Adrenal gland (tissue), 9 donors: ENCODE measurements at regions not wholly inside any gene's neighbourhood (a gene's known extent, or its start where the extent isn't known, plus 50 kb on each side); places are given as distances from the start of the nearest gene placed in this dataset.

ENCODE experiments used
- DNase-seq, 7 donors: peaks; one replicate each; pipeline ENCODE4 v3.0.0-alpha.2; 2019 to 2020
- H3K27ac ChIP-seq, 5 donors: fragments of 200-600 bp; sonication (generic) in 4 of 5; 1 replicate in 3 of 5; 2 replicates in 2 of 5; pipeline versions ENCODE4 v1.5.1 to v1.8.0; 2016 to 2020; ENCODE audit warnings: mild to moderate bottlenecking in 1 of 5
- H3K27me3 ChIP-seq: fragments of 200-600 bp; 2 replicates; pipeline ENCODE4 v1.8.0; 2021
- H3K36me3 ChIP-seq, 2 donors: fragments of 200-600 bp; replicated peaks in 1 of 2; 1 replicate in 1 of 2; 2 replicates in 1 of 2; pipeline versions ENCODE4 v1.5.1 to v1.8.0; 2018 to 2022
- H3K4me1 ChIP-seq, 2 donors: fragments of 200-600 bp; replicated peaks in 1 of 2; 1 replicate in 1 of 2; 2 replicates in 1 of 2; pipeline versions ENCODE4 v1.5.1 to v1.8.0; 2018 to 2021
- H3K4me3 ChIP-seq, 4 donors: fragments of 200-600 bp; sonication (generic) in 3 of 4; one replicate each; pipeline ENCODE4 v1.5.1; 2016 to 2018
- H3K9me3 ChIP-seq, 3 donors: fragments of 200-600 bp; sonication (generic) in 1 of 3; replicated peaks in 1 of 3; 1 replicate in 2 of 3; 2 replicates in 1 of 3; pipeline versions ENCODE4 v1.5.1 to v1.8.0; 2016 to 2021
- POLR2A ChIP-seq, 2 donors: fragments of 450-650 bp; IDR thresholded peaks; one replicate each; pipeline ENCODE4 v1.6.1; 2017; ENCODE audit warnings: antibody characterized with exemption in 2 of 2, mild to moderate bottlenecking in 2 of 2, moderate library complexity in 1 of 2
- WGBS, 4 donors: extraction: QIAGEN DNeasy Blood & Tissue Kit in 2 of 4; methylation state at CpG; one replicate each; pipeline versions ENCODE4 v1.1.5 to v1.1.7; 2013 to 2017; 5-methylcytosine and 5-hydroxymethylcytosine counted together
- intact Hi-C, 2 donors: fragments of 100-400 bp; cut with DNase I; formaldehyde crosslinking; loops; one replicate each; pipeline versions ENCODE4 v1.14.1 to v1.15.0; 2022 to 2023
- TF ChIP-seq, protein P1 (sequence below), 6 experiments: fragments of 450-650 bp in 4 of 6; fragments of 200-600 bp in 2 of 6; sonication (generic) in 1 of 6; IDR thresholded peaks; 1 replicate in 5 of 6; 2 replicates in 1 of 6; pipeline versions ENCODE4 v1.5.1 to v1.8.0; 2016 to 2021; ENCODE audit warnings: antibody characterized with exemption in 6 of 6, mild to moderate bottlenecking in 2 of 6, moderate library complexity in 1 of 6
- donor health status: healthy with polysubstance abuse.
- donor health status: Bipolar disorder and iron deficiency.
- donor health status: DM: yes; HTN: yes; CAD: no.
- donor health status: DM: no; HTN: no; CAD: no.
- donor health status: DM: no; HTN: no; CAD: no.

DNA sequence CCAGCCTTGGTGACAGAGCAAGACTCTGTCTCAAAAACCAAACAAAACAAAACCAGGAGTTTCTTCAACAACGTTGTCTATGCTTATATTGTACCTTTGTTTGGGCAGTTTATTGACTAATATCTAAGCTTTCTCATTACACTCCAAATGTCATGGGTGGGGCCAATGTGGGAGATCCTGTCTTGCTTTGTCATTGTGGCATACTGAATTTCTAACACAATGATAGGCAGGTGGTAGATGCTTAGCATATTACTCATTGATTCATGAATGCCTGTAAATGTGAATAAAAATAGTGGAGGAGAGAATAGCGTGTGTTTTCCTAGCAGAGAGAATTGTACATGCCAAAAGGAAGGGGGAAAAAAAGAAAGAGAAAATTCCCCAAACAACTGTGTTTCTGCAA lies 802.5 kb upstream of the EEF2KMT start:
- H3K36me3 ChIP-seq: no peaks in the 10 kb centered on the region
- TF ChIP-seq POLR2A (IDR thresholded peaks at IDR 0.05): no peak
- TF ChIP-seq, protein P1, sequence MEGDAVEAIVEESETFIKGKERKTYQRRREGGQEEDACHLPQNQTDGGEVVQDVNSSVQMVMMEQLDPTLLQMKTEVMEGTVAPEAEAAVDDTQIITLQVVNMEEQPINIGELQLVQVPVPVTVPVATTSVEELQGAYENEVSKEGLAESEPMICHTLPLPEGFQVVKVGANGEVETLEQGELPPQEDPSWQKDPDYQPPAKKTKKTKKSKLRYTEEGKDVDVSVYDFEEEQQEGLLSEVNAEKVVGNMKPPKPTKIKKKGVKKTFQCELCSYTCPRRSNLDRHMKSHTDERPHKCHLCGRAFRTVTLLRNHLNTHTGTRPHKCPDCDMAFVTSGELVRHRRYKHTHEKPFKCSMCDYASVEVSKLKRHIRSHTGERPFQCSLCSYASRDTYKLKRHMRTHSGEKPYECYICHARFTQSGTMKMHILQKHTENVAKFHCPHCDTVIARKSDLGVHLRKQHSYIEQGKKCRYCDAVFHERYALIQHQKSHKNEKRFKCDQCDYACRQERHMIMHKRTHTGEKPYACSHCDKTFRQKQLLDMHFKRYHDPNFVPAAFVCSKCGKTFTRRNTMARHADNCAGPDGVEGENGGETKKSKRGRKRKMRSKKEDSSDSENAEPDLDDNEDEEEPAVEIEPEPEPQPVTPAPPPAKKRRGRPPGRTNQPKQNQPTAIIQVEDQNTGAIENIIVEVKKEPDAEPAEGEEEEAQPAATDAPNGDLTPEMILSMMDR (IDR thresholded peaks at IDR 0.05): no peak
- no peak overlapping the region for H3K27ac ChIP-seq
- no peaks in the 10 kb centered on the region for H3K4me1 ChIP-seq
- intact Hi-C loops: no loop called here
- no peak for DNase-seq
- 51 to 77% (median 65%) methylated on average over 2 of the region's 2 CpGs for WGBS, 4 donors
- H3K27me3 ChIP-seq: no peaks in the 10 kb centered on the region
- H3K4me3 ChIP-seq: no peak overlapping the region
- no peaks in the 10 kb centered on the region for H3K9me3 ChIP-seq

DNA sequence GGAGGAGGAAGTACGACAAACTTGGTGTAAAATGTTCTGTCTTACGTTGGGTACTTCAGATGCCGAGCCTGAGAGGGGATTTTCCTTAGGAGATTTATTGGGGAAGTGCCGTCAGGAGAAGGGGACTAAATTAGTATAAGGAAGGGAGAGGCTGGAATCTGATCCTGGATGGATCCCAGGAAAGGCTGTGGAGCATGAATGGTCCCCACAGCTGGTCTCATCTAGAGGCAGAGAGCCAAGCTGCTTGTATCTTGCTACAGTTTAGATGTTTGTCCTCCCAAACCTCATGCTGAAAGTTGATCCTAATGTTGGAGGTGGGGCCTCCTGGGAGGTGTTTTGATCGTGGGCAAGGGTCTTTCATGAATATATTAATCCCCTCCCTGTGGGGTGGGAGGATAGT lies 798.4 kb upstream of the EEF2KMT start:
- Histone ChIP-seq H3K27ac (no peak overlapping the region), H3K36me3 (no peaks in the 10 kb centered on the region), H3K4me3 (no peak overlapping the region), H3K9me3 (no peaks in the 10 kb centered on the region), H3K27me3 (no peaks in the 10 kb centered on the region), H3K4me1 (no peaks in the 10 kb centered on the region)
- WGBS, 4 donors: 14 to 23% (median 16%) methylated on average over 5 of the region's 5 CpGs
- intact Hi-C loops: no loop called here
- no peak for TF ChIP-seq POLR2A (IDR thresholded peaks at IDR 0.05)
- TF ChIP-seq, protein P1 (IDR thresholded peaks at IDR 0.05): no peak
- no peak for DNase-seq

DNA sequence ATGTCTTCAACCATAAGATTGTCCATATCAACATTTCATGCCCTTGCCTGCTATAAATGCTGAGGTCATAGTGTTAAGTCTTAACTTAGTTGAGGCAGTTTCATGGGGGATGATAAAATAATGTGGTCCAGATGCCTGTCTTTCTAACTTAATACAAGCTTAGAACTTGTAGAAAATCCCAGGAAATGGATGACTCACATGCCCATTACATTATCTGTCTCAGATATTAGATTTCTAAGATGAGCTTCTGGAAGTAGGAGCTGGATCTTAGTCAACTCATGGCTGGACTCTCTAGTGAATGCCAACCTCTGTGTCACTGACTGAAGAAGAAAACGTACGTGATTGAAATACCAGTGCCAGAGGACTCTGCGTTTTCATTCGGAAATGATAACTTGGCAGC lies 797.5 kb upstream of the EEF2KMT start:
- Histone ChIP-seq H3K27ac (no peak overlapping the region), H3K27me3 (no peaks in the 10 kb centered on the region), H3K36me3 (no peaks in the 10 kb centered on the region), H3K4me1 (no peaks in the 10 kb centered on the region), H3K4me3 (no peak overlapping the region), H3K9me3 (no peaks in the 10 kb centered on the region)
- TF ChIP-seq POLR2A (IDR thresholded peaks at IDR 0.05): no peak
- TF ChIP-seq, protein P1 (IDR thresholded peaks at IDR 0.05): no peak
- no peak for DNase-seq
- 54 to 69% (median 67%) methylated on average over 4 of the region's 4 CpGs for WGBS, 4 donors
- intact Hi-C loops: no loop called here

DNA sequence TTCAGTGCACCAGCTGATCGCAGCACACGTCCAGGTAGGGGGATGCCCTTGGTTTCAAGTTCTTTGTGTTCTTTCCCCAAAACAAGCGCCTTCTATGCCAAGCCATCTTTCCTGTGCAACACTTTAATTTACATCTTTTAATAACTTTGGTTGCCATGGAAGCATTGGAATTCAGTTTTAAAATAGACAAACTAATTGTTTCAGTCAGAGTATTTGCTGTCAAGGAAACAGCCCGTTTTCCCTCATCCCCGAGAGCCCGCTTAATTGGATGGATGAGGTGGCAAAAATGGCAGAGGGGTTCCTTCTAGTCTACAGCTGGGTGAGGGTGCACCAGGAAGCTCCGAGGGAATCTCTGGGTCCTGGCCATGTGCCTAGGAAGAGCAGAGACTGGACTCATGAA lies 793.7 kb upstream of the EEF2KMT start:
- no peak overlapping the region for H3K4me3 ChIP-seq
- 68 to 76% (median 71%) methylated on average over 6 to 7 of the region's 7 CpGs for WGBS, 4 donors
- DNase-seq: no peak
- no peak overlapping the region for H3K27ac ChIP-seq
- TF ChIP-seq POLR2A (IDR thresholded peaks at IDR 0.05): no peak
- no peaks in the 10 kb centered on the region for H3K9me3 ChIP-seq
- H3K4me1 ChIP-seq: no peaks in the 10 kb centered on the region
- H3K27me3 ChIP-seq: no peaks in the 10 kb centered on the region
- H3K36me3 ChIP-seq: no peaks in the 10 kb centered on the region
- intact Hi-C loops: no loop called here

DNA sequence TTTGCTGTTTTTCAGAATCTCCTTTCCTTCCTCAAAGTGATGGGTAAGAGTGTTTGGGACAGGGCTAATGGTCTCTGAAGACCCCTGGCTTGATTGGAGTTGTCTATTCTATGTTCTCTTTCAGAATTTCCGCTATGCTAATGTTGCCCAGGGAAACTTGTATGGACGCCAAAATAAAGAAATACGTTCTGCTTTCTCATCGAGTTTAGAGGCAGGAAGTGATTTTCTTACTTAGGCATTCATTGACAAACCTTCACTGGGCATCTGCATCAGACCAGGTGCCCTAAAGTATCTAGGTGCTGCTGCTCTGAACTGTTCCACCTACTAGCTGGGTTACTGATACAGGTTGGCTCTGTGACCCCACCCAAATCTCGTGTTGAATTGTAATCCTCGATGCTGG lies 787.9 kb upstream of the EEF2KMT start:
- Histone ChIP-seq H3K36me3 (no peaks in the 10 kb centered on the region), H3K9me3 (no peaks in the 10 kb centered on the region), H3K4me1 (no peaks in the 10 kb centered on the region), H3K27ac (no peak overlapping the region), H3K27me3 (no peaks in the 10 kb centered on the region), H3K4me3 (no peak overlapping the region)
- DNase-seq: no peak
- 50 to 69% (median 64%) methylated on average over 6 of the region's 6 CpGs for WGBS, 4 donors
- intact Hi-C loops: no loop called here
- no peak for TF ChIP-seq POLR2A (IDR thresholded peaks at IDR 0.05)
- TF ChIP-seq, protein P1 (IDR thresholded peaks at IDR 0.05): no peak
